GM12875 (cell line): ENCODE measurements at regions not wholly inside any gene's neighbourhood (a gene's known extent, or its start where the extent isn't known, plus 50 kb on each side); places are given as distances from the start of the nearest gene placed in this dataset.
A peak's percentile ranks its signal among the peaks of the same experiment; 100 is the strongest.
"Not testable (repeated sequence)": the region's sequence is repeated elsewhere in the genome, so short reads cannot be mapped to it uniquely, and the experiment has no call there.

Experiments used
- H3K4me3 ChIP-seq: one replicate; pipeline ENCODE4 v1.5.1; 2011; ENCODE audit warnings: low read depth, low read length, control low read depth
- CTCF ChIP-seq: IDR thresholded peaks from 2 replicates; pipeline ENCODE4 v1.5.1; 2011; ENCODE audit warnings: low read depth, mild to moderate bottlenecking, control low read depth, inconsistent platforms, low read length, moderate library complexity, borderline replicate concordance; ENCODE audit not compliant: insufficient read depth

GRCh38 chr10:114872519-114873087 is 51.0 kb downstream of the FHIP2A start:
- TF ChIP-seq CTCF = no peak
- no peak overlapping the region for H3K4me3 ChIP-seq

GRCh38 chr10:114874827-114875411 is 53.3 kb downstream of the FHIP2A start:
- 0 out of 2 replicates have a peak, but pooled peaks have one; percentile 24 for TF ChIP-seq CTCF
- H3K4me3 ChIP-seq = no peak overlapping the region

GRCh38 chr10:114875590-114876081 is 54.1 kb downstream of the FHIP2A start:
- H3K4me3 ChIP-seq = not testable (repeated sequence)

GRCh38 chr10:114876169-114876568 is 54.6 kb downstream of the FHIP2A start:
- H3K4me3 ChIP-seq = no peak overlapping the region
- TF ChIP-seq CTCF = no peak

GRCh38 chr10:114876602-114877300 is 55.2 kb downstream of the FHIP2A start:
- TF ChIP-seq CTCF = peak; percentile 89

GRCh38 chr10:114877301-114877644 is 55.7 kb downstream of the FHIP2A start:
- no peak for TF ChIP-seq CTCF
- H3K4me3 ChIP-seq = no peak overlapping the region

More at GRCh38 chr10:114876602-114877300, 55.2 kb downstream of the FHIP2A start:
- no peak overlapping the region for H3K4me3 ChIP-seq

- H3K4me3 ChIP-seq = no peak overlapping the region
- TF ChIP-seq CTCF = no peak
These were observed 57.5 kb downstream of the FHIP2A start for GRCh38 chr10:114879093-114879492.
